ENCODE measurements at regions not wholly inside any gene's neighbourhood (a gene's known extent, or its start where the extent isn't known, plus 50 kb on each side); places are given as distances from the start of the nearest gene placed in this dataset.

DNA sequence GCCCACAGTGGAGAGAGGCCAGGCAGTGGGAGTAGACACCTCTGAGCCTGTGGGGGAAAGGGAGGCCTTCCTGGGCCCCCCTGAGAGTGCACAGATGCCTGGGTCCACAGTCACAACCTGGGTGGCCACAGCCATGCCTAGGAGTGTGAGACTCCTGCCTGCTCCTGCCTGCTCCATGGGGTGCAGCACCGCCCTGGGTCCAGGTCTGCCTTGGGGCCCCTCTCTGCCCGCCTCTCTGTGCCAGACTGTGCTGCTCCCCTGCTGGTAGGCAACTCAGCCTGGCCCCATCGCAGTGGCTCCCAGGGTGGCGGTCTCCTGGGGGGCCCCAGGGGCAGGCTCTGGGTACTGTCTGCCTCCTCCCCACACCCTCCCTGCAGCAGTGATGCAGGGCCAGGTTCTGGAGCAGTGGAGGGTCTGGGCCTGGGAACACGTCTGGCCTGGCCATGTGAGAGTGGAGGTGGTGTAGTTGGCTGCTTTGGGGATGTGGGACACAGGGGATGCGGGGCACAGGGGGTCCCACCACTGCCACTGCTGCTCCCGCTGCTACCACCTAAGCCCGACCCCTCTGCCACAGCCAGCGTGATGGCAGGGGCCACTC lies 60.1 kb upstream of the DLX2 start:
- TF ChIP-seq FOSL1 (IDR thresholded peaks at IDR 0.05; ENCODE audit: low read depth) (no peak), ZNF274 (IDR thresholded peaks at IDR 0.05; ENCODE audit: low read depth, low read length) (no peak), SP1 (IDR thresholded peaks at IDR 0.05; ENCODE audit: low read depth) (no peak), EZH2 (IDR thresholded peaks at IDR 0.05) (no peak), ZFX (IDR thresholded peaks at IDR 0.05) (no peak), POLR2AphosphoS5 (IDR thresholded peaks at IDR 0.05; ENCODE audit: low read depth, low read length) (no peak), SRF (IDR thresholded peaks at IDR 0.05; ENCODE audit: low read depth) (no peak), POLR2A (IDR thresholded peaks at IDR 0.05; ENCODE audit: borderline replicate concordance, extremely low read depth, insufficient read depth, insufficient read length) (no peak), YY1 (IDR thresholded peaks at IDR 0.05; ENCODE audit: extremely low read depth, insufficient replicate concordance, low read depth, low read length) (no peak), TCF7L2 (IDR thresholded peaks at IDR 0.05; ENCODE audit: borderline replicate concordance, extremely low read depth, insufficient read depth, insufficient read length) (no peak)
- TF ChIP-seq, protein P1, sequence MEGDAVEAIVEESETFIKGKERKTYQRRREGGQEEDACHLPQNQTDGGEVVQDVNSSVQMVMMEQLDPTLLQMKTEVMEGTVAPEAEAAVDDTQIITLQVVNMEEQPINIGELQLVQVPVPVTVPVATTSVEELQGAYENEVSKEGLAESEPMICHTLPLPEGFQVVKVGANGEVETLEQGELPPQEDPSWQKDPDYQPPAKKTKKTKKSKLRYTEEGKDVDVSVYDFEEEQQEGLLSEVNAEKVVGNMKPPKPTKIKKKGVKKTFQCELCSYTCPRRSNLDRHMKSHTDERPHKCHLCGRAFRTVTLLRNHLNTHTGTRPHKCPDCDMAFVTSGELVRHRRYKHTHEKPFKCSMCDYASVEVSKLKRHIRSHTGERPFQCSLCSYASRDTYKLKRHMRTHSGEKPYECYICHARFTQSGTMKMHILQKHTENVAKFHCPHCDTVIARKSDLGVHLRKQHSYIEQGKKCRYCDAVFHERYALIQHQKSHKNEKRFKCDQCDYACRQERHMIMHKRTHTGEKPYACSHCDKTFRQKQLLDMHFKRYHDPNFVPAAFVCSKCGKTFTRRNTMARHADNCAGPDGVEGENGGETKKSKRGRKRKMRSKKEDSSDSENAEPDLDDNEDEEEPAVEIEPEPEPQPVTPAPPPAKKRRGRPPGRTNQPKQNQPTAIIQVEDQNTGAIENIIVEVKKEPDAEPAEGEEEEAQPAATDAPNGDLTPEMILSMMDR (IDR thresholded peaks at IDR 0.05 in 2 of 3, conservative IDR thresholded peaks at IDR 0.05 in 1 of 3; ENCODE audit: borderline replicate concordance in 1 of 3, insufficient read depth in 1 of 3, low read depth in 2 of 3, low read length in 2 of 3), result no peak

Measured in HCT116 (cell line).